ENCODE measurements at regions not wholly inside any gene's neighbourhood (a gene's known extent, or its start where the extent isn't known, plus 50 kb on each side); places are given as distances from the start of the nearest gene placed in this dataset.

GRCh38 chr5:156149213-156149612 is 177.8 kb upstream of the SGCD start:
- TF ChIP-seq GATA3 (IDR thresholded peaks at IDR 0.05; ENCODE audit: low read depth, low read length), result no peak
- no peak for TF ChIP-seq GATA2 (IDR thresholded peaks at IDR 0.05; ENCODE audit: low read depth, low read length)

DNA sequence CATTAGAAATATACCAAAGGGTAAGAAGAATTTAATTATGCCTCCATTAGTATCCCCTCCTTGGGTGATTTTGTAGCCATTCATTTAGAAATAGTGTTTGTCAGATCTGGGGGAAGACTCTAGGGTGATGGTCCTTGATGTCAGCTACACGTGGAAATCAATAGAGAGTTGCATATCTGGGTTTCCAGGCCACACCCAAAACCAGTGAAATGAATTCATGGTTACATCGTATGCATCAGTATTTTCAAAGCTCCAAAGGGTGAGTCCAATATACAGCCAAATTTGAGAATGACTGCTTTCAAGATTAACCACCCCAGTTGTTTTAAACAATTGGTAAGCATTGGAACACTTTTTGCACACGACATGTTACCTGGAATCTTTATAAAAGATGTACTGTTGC is 173.4 kb upstream of the SGCD start:
- TF ChIP-seq GATA2 (IDR thresholded peaks at IDR 0.05; ENCODE audit: low read depth, low read length) (no peak), GATA3 (IDR thresholded peaks at IDR 0.05; ENCODE audit: low read depth, low read length) (no peak)

DNA sequence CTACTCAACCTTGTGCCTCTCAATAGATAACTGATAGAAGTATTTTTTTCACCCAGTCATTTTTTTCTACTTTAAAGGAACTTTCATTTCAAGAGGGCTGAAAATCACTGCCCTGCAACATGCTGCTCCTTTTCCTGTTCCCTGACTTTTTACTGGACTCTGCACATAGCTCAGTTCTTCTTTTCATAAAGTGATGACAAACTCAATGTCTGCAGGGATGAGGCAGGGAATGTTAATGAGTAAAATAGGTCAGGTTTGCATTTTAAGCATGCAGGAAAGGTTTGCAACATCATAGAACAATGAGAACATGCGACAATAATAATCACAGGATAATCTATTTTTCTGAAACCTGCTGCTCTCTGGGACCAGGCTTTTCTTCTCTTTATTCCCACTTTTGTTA is 172.2 kb upstream of the SGCD start:
- TF ChIP-seq GATA3 (IDR thresholded peaks at IDR 0.05; ENCODE audit: low read depth, low read length) (no peak), GATA2 (IDR thresholded peaks at IDR 0.05; ENCODE audit: low read depth, low read length) (no peak)

GRCh38 chr5:156155598-156155997 is 171.4 kb upstream of the SGCD start:
- TF ChIP-seq GATA2 (IDR thresholded peaks at IDR 0.05; ENCODE audit: low read depth, low read length), result no peak
- no peak for TF ChIP-seq GATA3 (IDR thresholded peaks at IDR 0.05; ENCODE audit: low read depth, low read length)

DNA sequence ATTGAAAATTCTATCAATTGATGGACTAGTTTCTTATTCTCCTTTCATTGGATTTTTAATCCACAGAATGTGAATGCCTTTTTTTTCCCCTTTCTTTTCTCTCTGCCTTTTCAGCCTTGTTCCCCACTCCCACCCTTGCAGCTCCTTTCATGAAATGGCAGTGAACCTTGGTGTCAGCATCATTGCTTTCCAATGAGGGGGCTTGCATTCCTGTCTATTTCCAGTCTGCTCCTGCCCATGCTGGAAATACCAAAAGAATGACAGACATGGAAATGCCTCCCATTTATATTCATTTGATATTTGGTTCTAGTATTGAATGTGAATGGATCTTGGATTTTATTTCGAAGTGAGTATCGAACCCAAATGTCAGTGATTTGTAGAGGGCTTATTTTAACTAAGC is 162.7 kb upstream of the SGCD start:
- TF ChIP-seq GATA2 (IDR thresholded peaks at IDR 0.05; ENCODE audit: low read depth, low read length), result no peak

DNA sequence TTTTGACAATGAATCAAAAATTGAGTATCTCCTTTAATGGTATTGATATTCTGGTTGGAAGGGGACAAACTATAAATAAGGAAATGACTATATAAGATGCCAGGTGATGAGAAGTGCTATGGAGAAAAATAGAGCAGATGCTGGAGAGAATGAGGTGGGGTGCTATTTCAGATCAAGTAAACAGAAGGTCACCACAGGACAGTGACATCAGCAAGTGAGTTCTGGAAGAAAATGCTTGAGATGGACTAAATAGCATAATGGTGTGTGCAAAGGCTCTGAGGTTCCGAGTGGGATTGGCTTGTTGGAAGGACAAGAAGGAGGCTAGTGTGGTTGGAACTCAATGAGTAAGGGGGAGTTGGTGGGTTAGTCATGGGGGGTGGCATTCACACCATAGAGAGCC is 157.5 kb upstream of the SGCD start:
- TF ChIP-seq GATA3 (IDR thresholded peaks at IDR 0.05; ENCODE audit: low read depth, low read length), result no peak
- TF ChIP-seq GATA2 (IDR thresholded peaks at IDR 0.05; ENCODE audit: low read depth, low read length), result no peak

DNA sequence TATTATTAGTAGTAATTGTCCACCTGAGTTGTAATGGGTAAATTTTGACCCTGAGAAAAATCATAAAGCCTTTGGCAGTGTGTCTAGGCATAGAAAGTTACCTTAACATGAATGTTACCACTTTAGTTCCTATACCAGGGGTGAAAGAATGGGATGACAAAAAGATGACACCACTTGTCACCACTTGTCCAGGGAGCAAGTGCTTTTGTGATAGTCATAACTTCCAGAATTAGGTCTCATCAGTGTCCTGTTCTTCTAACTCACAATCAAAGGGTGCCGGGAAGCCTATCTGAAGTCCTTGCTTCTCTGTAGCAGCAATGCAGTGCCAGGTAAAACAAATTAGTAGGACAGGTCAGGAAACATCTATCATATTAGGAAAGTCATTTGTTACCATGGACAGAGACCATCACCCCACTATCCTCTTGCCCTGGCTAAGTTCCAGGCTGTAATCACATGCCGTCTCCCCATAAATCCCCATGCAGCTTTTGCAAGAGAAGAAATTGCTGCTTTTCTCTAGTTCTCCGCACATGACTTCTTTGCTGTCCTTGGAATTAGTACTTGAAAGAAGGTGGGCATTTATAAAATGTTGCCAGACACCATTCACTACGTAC is 156.5 kb upstream of the SGCD start:
- TF ChIP-seq GATA2 (IDR thresholded peaks at IDR 0.05; ENCODE audit: low read depth, low read length) (no peak), GATA3 (IDR thresholded peaks at IDR 0.05; ENCODE audit: low read depth, low read length) (no peak)

DNA sequence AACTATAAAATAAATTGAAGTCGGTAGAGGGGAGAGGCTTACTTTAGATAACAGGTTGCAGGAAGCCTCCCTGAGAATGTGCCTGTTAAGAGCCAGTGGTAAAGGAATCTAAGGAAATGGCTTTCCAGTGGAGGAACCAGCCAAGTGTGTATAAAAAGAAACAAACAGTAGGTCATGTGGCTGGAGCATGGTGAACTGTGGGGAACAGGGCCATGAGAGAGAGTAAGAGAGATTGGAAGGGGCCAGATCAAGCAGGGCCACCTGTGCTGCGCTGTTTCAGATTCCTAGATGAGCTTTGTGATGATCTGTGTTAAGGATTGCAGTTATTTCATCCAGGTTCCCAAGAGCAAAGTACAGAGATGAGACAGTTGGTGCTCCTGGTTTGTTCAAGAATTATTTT is 152.7 kb upstream of the SGCD start:
- TF ChIP-seq GATA3 (IDR thresholded peaks at IDR 0.05; ENCODE audit: low read depth, low read length), result no peak
- no peak for TF ChIP-seq GATA2 (IDR thresholded peaks at IDR 0.05; ENCODE audit: low read depth, low read length)

- no peak for TF ChIP-seq GATA3 (IDR thresholded peaks at IDR 0.05; ENCODE audit: low read depth, low read length)
- TF ChIP-seq GATA2 (IDR thresholded peaks at IDR 0.05; ENCODE audit: low read depth, low read length), result no peak
These were observed 148.8 kb upstream of the SGCD start for GRCh38 chr5:156178117-156178516.

DNA sequence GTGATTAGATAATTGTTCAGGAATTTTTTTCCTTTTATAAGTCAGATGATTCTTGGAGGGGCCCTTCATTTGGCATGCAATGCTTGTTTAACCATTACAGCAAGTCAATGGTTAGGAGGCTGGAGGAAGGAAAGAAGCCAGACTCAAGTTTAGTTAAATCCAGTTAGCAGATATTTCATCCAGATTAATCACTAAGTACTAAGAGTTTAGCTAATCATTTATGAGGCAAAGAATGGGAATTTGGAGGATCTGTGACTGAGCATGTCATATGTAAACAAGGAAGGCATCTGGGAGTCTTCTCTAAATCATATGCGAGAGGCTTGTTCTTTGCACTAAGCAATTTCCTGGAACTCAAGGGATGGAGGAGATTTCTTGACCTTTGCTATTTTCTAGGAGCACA is 145.3 kb upstream of the SGCD start:
- TF ChIP-seq GATA3 (IDR thresholded peaks at IDR 0.05; ENCODE audit: low read depth, low read length), result no peak
- TF ChIP-seq GATA2 (IDR thresholded peaks at IDR 0.05; ENCODE audit: low read depth, low read length), result no peak

DNA sequence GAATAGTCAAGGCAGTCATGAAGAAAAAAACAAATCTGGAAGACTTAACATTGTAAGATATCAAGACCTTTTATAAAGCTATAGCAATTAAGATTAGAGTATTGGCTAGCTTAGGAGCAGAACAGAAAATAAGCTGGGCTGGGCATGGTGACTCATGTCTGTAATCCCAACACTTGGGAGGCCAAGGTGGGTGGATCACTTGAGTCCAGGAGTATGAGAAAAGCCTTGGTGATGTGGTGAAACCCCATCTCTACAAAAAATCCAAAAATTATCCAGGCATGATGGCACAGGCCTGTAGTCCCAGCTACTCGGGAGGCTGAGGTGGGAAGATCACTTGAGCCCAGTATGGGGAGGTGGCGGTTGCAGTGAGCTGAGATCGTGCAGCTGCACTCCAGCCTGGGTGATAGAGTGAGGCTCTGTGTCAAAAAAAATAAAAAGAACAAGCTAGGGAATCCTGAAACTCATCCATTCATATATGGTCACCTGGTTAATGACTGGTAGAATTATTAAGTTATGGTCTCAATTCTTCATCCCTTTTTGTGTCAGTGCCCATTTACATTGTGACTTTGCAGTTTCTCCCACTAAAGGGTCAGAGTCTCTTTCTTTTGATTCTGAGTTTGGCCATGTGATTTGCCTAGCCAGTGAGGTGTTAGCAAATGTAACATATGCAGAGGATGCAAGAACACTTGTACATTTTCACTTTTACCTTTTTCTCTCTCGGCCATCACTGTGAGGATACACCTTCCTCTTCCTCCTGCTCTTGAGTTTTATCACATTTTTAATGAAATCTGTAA is 144.6 kb upstream of the SGCD start:
- no peak for TF ChIP-seq GATA3 (IDR thresholded peaks at IDR 0.05; ENCODE audit: low read depth, low read length)
- no peak for TF ChIP-seq GATA2 (IDR thresholded peaks at IDR 0.05; ENCODE audit: low read depth, low read length)

DNA sequence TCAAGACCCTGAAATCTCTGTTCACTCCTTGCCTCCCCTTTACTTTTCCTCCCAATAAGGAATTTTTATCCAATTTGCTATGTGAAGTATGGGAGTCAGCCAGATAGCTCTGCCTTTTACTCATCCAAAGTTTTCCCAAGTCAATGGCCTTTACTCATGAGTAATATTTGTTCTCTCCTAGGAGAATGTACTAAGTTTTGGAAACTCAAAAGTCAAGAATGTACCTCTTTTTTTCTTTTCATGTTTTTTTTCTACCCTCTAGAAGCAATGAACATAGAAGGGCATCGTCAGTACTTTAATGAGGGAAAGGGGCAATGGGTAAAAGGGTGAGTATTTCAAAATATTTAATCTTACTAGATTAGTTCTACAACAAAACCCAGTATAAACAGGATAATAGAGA is 140.2 kb upstream of the SGCD start:
- no peak for TF ChIP-seq GATA2 (IDR thresholded peaks at IDR 0.05; ENCODE audit: low read depth, low read length)
- no peak for TF ChIP-seq GATA3 (IDR thresholded peaks at IDR 0.05; ENCODE audit: low read depth, low read length)

GRCh38 chr5:156188016-156188415 is 138.9 kb upstream of the SGCD start:
- TF ChIP-seq GATA2 (IDR thresholded peaks at IDR 0.05; ENCODE audit: low read depth, low read length), result no peak
- no peak for TF ChIP-seq GATA3 (IDR thresholded peaks at IDR 0.05; ENCODE audit: low read depth, low read length)

- TF ChIP-seq GATA3 (IDR thresholded peaks at IDR 0.05; ENCODE audit: low read depth, low read length) (no peak), GATA2 (IDR thresholded peaks at IDR 0.05; ENCODE audit: low read depth, low read length) (no peak)
These were observed 137.3 kb upstream of the SGCD start for GRCh38 chr5:156189628-156190027.

- TF ChIP-seq GATA3 (IDR thresholded peaks at IDR 0.05; ENCODE audit: low read depth, low read length) (no peak), GATA2 (IDR thresholded peaks at IDR 0.05; ENCODE audit: low read depth, low read length) (no peak)
These were observed 135.4 kb upstream of the SGCD start for GRCh38 chr5:156191547-156191946.

Data from SH-SY5Y (cell line).